ENCODE measurements at regions not wholly inside any gene's neighbourhood (a gene's known extent, or its start where the extent isn't known, plus 50 kb on each side); places are given as distances from the start of the nearest gene placed in this dataset.

GRCh38 chr6:48986105-48986504 is 476.9 kb downstream of the MMUT start:
- TF ChIP-seq CTCF (IDR thresholded peaks at IDR 0.05) (no peak), POLR2A (IDR thresholded peaks at IDR 0.05) (no peak)

Data from testis (tissue), 2 donors.